HG03045 (cell line): ENCODE measurements at regions not wholly inside any gene's neighbourhood (a gene's known extent, or its start where the extent isn't known, plus 50 kb on each side); places are given as distances from the start of the nearest gene placed in this dataset.
"Not testable (repeated sequence)": the region's sequence is repeated elsewhere in the genome, so short reads cannot be mapped to it uniquely, and the experiment has no call there.

ENCODE experiments used
- ATAC-seq: cut with Tn5 transposase; IDR thresholded peaks from one replicate; pipeline ENCODE4 v1.9.1; 2021; ENCODE audit warnings: mild to moderate bottlenecking, moderate library complexity; ENCODE audit not compliant: unreplicated experiment

DNA sequence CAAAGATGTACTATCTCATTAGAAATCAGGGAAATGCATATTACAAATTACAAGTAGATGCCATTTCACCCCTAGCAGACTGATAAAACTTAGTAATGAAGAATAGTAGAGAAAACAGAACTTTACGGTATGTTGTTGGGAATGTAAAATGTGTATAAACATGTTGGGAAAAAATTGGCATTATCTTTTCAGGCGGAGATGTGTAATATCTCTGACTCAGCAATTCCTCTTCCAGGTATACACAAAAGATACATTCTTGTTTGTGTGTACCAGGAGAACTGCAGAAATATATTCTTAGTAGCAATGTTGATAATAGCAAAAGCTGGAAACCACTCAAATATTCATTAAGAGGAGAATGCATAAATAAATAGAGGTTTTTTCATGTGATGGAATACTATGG is 204.5 kb downstream of the LPIN1 start:
- ATAC-seq: no peak

- not testable (repeated sequence) for ATAC-seq
These were observed 205.1 kb downstream of the LPIN1 start for GRCh38 chr2:11951492-11951891.

- ATAC-seq: no peak
These were observed 206.8 kb downstream of the LPIN1 start for GRCh38 chr2:11953258-11953657.

DNA sequence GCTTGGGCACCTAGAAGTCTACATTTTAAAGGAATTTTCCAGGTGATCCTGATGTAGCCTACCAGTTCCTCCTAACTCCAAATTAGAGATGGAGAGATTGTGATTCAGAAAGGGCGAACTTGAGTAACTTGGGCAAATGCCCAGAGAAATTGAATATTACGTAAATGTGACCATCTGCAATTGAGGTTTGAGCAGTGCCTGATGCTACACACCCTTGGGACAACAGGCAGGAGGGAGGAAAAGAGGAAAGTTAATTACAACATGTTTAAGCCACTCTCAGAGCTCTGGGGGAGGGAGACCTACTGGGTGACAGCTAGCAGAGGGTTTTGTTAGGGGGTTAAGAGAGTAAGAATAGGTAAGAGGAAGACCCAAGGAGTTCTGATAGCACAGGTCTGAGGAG is 208.9 kb downstream of the LPIN1 start:
- ATAC-seq: no peak

DNA sequence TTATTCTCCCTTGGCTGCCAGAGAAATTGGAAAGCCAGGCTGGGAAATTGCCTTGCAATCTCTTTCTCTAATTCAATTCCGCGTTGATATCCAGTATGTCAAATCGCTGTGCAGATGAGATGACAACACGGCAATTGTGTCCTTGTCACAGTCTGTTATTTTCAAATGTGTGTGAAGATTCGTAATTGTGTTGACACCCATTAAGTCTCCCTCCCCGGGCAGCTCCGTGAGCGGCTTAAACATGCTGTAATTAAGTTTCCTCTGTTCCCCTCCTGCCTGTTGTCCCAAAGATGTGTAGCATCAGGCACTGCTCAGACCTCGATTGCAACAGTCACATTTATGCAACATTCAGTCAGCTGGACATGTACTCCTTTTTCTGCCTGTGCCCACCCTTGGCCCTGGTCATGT is 209.5 kb downstream of the LPIN1 start:
- ATAC-seq: no peak

GRCh38 chr2:11962707-11963328 is 216.4 kb downstream of the LPIN1 start:
- no peak for ATAC-seq

GRCh38 chr2:11963966-11964365 is 217.5 kb downstream of the LPIN1 start:
- ATAC-seq: no peak

- no peak for ATAC-seq
These were observed 221.6 kb downstream of the LPIN1 start for GRCh38 chr2:11967946-11968465.

DNA sequence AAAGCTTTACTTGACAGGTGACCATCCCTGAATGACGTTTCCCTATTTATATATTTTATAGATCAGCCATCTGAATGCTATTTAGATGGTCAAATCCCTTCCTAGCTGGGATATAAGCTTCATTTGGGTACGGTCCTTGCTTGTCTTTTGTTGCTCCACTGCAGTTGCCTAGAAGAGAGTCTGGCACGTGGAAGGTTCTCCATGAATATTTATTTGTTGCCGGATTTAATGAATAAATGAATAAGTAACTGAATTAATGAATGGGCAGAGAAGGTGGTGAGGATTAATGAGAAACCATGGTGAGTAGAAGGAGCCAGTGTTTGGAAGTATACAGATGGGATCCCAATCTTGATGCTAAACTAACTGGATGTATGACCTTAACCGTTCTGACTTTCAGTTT is 222.1 kb downstream of the LPIN1 start:
- no peak for ATAC-seq

GRCh38 chr2:11969774-11970173 is 223.3 kb downstream of the LPIN1 start:
- no peak for ATAC-seq

GRCh38 chr2:11974573-11974972 is 228.1 kb downstream of the LPIN1 start:
- no peak for ATAC-seq

- ATAC-seq: no peak
These were observed 228.9 kb downstream of the LPIN1 start for GRCh38 chr2:11975373-11975772.

GRCh38 chr2:11976073-11976472 is 229.6 kb downstream of the LPIN1 start:
- ATAC-seq: no peak

- no peak for ATAC-seq
These were observed 231.5 kb downstream of the LPIN1 start for GRCh38 chr2:11977766-11978524.

GRCh38 chr2:11980809-11981208 is 234.4 kb downstream of the LPIN1 start:
- no peak for ATAC-seq

DNA sequence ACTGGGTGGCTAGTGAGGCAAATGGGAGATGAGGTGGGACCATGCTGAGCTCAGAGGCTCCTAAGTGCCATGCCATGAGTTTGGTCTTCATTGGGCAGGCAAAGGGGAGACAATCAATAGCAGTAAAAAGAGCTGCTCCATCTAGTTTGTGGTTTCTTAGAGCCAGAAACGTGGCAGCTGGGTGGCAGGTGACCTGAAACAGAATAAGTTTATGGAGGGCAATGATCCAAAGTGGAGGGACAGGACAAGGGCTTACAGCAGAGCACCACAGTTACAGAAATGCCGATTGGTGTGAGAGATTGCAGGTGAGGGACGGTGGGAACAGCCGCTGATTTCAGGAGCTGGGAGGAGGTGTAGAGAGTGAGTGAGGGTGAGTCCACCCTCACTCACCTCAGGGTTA is 237.0 kb downstream of the LPIN1 start:
- no peak for ATAC-seq

- no peak for ATAC-seq
These were observed 237.4 kb downstream of the LPIN1 start for GRCh38 chr2:11983870-11984269.

DNA sequence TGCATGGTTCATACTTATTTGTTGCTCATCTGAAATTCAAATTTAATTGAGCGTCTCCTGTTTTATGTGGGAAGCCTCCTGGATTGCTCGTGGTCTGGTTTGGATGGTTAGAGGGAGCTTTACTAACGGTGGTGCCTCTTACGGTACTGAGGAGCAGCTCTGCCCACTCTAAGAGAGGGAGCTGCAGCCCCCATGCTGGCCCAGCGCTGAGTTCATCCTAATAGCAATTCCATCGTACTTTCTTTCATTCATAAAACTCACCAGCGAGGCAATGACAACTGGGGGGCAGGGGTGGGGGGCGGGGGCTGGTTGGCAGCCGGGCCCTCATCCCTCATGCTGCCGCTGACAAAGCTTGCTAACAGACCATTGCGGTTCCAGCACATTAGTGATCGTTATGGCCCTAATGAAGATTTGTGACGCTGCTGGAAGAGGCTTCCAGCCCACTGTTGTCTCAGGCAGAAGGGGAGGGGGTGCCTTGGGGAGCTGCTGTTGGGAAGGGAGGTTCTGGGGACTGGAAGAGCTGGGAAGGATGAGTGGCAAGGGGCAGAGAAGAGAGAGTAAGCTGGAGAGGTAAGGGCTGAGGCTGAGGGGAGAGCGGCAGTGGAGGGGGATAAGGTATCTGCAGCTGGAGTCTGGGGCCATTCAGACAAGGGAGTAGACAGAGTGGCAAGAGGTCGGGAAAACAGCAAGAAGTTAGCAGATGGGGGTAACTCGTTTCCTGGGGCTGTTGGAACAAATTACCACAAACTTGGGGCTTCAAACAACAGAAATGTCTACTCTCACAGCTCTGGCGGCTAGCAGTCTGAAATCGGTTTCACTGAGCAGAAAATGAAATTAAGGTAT is 238.1 kb downstream of the LPIN1 start:
- ATAC-seq: no peak

DNA sequence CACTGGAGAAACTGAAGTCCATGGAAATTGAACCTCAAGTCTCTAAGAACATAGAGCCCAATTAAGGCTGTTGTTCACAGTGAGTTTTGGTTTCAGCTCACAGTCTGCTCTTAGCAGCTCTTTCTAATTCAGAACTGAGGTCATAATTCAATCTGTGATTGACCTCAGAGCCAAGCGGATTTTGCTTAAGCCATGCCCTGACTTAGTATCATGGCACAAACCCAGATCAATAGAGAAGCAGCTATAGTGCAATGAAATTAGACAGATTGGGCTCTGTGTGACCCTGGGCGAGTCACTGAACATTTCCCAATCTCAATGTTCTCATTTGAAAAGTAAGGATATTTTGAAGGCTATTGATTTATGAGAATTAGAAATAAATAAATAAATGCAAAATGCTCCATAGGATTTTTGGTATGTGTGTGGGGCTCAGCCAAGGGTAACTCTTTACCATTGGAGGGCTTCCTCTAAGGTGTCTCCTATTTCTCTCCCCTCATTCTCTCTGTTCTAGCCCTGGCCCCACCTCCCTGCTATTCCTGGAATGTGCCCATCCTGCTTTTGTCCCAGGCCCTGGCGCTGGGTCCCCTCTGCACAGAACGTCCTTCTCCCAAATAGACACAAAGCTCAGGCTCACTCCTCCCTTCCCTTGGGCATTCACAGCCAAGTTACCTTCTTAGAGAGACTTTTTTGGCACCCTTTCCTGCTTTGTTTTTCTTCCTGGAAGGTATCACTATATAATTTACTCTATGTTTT is 239.6 kb downstream of the LPIN1 start:
- no peak for ATAC-seq

DNA sequence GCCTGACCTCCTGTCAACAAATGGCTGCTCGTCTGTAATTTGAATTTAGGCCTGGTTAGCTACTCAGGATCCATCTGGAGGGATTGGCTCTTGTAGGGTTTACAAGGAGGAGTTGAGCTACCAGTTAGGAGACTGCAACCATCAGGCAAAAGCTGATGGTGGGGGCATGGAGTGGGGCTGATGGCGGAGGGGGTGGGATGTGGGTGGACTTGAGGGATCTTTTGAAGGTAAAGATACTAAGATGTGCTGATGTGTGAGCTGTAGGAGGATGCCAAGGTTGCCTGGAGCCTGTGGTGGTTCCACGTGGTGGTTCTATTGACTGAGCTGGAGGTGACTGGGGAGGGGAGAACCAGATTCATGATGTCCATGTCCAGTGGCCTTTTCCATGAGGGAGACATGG is 240.7 kb downstream of the LPIN1 start:
- ATAC-seq: no peak
